Endothelial cell of umbilical vein (primary cell): ENCODE measurements at regions not wholly inside any gene's neighbourhood (a gene's known extent, or its start where the extent isn't known, plus 50 kb on each side); places are given as distances from the start of the nearest gene placed in this dataset.

ENCODE experiments used
- EZH2 ChIP-seq: IDR thresholded peaks from 2 replicates; pipeline ENCODE4 v1.6.1; 2012; ENCODE audit warnings: borderline replicate concordance, low read depth, mild to moderate bottlenecking, moderate library complexity, low read length, inconsistent platforms; ENCODE audit not compliant: severe bottlenecking
- MYC ChIP-seq: IDR thresholded peaks from one replicate; pipeline ENCODE4 v1.6.1; 2011; ENCODE audit warnings: mild to moderate bottlenecking, low read depth, low read length
- POLR2A ChIP-seq: IDR thresholded peaks from 2 replicates; pipeline ENCODE4 v1.6.1; 2012; ENCODE audit warnings: low read depth, mild to moderate bottlenecking, control low read depth, low read length
- POLR2AphosphoS5 ChIP-seq: IDR thresholded peaks from 2 replicates; pipeline ENCODE4 v1.6.1; 2012; ENCODE audit warnings: low read depth, mild to moderate bottlenecking, control low read depth, low read length, moderate library complexity; ENCODE audit not compliant: insufficient read depth
- TF ChIP-seq, protein P1 (sequence below): IDR thresholded peaks from 2 replicates; pipeline ENCODE4 v1.6.1; 2011; ENCODE audit not compliant: insufficient read depth, insufficient read length
- TF ChIP-seq, protein P2 (sequence below), 2 donors: IDR thresholded peaks; 1 replicate in 1 of 2; 2 replicates in 1 of 2; pipeline ENCODE4 v1.5.1; 2011; ENCODE audit warnings: low read length in 2 of 2, mild to moderate bottlenecking in 2 of 2, moderate library complexity in 2 of 2, control low read depth in 1 of 2, inconsistent platforms in 1 of 2, low read depth in 1 of 2; ENCODE audit not compliant: insufficient read depth in 1 of 2; ENCODE audit errors: extremely low read depth in 1 of 2

- no peak for TF ChIP-seq POLR2AphosphoS5
- TF ChIP-seq EZH2: no peak
- TF ChIP-seq POLR2A: no peak
- TF ChIP-seq, protein P1, sequence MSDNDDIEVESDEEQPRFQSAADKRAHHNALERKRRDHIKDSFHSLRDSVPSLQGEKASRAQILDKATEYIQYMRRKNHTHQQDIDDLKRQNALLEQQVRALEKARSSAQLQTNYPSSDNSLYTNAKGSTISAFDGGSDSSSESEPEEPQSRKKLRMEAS: no peak
- TF ChIP-seq, protein P2, sequence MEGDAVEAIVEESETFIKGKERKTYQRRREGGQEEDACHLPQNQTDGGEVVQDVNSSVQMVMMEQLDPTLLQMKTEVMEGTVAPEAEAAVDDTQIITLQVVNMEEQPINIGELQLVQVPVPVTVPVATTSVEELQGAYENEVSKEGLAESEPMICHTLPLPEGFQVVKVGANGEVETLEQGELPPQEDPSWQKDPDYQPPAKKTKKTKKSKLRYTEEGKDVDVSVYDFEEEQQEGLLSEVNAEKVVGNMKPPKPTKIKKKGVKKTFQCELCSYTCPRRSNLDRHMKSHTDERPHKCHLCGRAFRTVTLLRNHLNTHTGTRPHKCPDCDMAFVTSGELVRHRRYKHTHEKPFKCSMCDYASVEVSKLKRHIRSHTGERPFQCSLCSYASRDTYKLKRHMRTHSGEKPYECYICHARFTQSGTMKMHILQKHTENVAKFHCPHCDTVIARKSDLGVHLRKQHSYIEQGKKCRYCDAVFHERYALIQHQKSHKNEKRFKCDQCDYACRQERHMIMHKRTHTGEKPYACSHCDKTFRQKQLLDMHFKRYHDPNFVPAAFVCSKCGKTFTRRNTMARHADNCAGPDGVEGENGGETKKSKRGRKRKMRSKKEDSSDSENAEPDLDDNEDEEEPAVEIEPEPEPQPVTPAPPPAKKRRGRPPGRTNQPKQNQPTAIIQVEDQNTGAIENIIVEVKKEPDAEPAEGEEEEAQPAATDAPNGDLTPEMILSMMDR (IDR thresholded peaks at IDR 0.05; ENCODE audit: extremely low read depth in 1 of 2, insufficient read depth in 1 of 2, low read depth in 1 of 2, low read length in 2 of 2): no peak
- no peak for TF ChIP-seq MYC
Observed at GRCh38 chr2:16333681-16334080, 332.0 kb downstream of the CYRIA start.
